HL-60 (cell line): ENCODE measurements at regions not wholly inside any gene's neighbourhood (a gene's known extent, or its start where the extent isn't known, plus 50 kb on each side); places are given as distances from the start of the nearest gene placed in this dataset.

ENCODE experiments used
- DNase-seq, 2 experiments: peaks; one replicate each; pipeline ENCODE4 v3.0.0-alpha.2; 2010 to 2020; ENCODE audit warnings: low read depth in 1 of 2, low spot score in 1 of 2
- H3K27ac ChIP-seq: fragments of 250-450 bp; sonication (Bioruptor Pico); replicated peaks from 2 replicates; pipeline ENCODE4 v1.5.1; 2020; ENCODE audit warnings: mild to moderate bottlenecking, moderate library complexity
- H3K27me3 ChIP-seq: fragments of 250-450 bp; sonication (Bioruptor Pico); 2 replicates; pipeline ENCODE4 v1.5.1; 2021; ENCODE audit warnings: mild to moderate bottlenecking, moderate library complexity; ENCODE audit not compliant: insufficient read depth, poor library complexity, severe bottlenecking
- H3K4me3 ChIP-seq: replicated peaks from 2 replicates; pipeline ENCODE4 v1.5.1; 2011; ENCODE audit warnings: mild to moderate bottlenecking, control low read depth, low read length; ENCODE audit not compliant: insufficient read depth
- CTCF ChIP-seq: IDR thresholded peaks from one replicate; pipeline ENCODE4 v1.5.1; 2011; ENCODE audit warnings: low read length, control low read depth, inconsistent platforms; ENCODE audit not compliant: insufficient read depth
- GABPA ChIP-seq: IDR thresholded peaks from 2 replicates; pipeline ENCODE4 v1.6.1; 2012; ENCODE audit warnings: low read depth
- POLR2AphosphoS5 ChIP-seq: IDR thresholded peaks from 2 replicates; pipeline ENCODE4 v1.6.1; 2012; ENCODE audit warnings: low read depth
- REST ChIP-seq: IDR thresholded peaks from 2 replicates; pipeline ENCODE4 v1.6.1; 2012; ENCODE audit warnings: low read depth; ENCODE audit not compliant: insufficient replicate concordance
- SPI1 ChIP-seq: IDR thresholded peaks from 2 replicates; pipeline ENCODE4 v1.6.1; 2012; ENCODE audit warnings: low read depth, mild to moderate bottlenecking, borderline replicate concordance

- H3K27me3 ChIP-seq, result no peaks in the 10 kb centered on the region
- H3K27ac ChIP-seq, result no peak overlapping the region
- no peak overlapping the region for H3K4me3 ChIP-seq
- TF ChIP-seq SPI1, result no peak
- no peak for TF ChIP-seq CTCF
- TF ChIP-seq GABPA, result no peak
- TF ChIP-seq POLR2AphosphoS5, result no peak
- TF ChIP-seq REST, result no peak
- no peak for DNase-seq
Measured at GRCh38 chr12:76272287-76272686, 75.9 kb downstream of the BBS10 start.

- Histone ChIP-seq H3K27ac (no peak overlapping the region), H3K4me3 (no peak overlapping the region), H3K27me3 (no peaks in the 10 kb centered on the region)
- TF ChIP-seq GABPA (no peak), CTCF (no peak), REST (no peak), POLR2AphosphoS5 (no peak), SPI1 (no peak)
- DNase-seq, result no peak
Measured at GRCh38 chr12:76270657-76271358, 77.4 kb downstream of the BBS10 start.

GRCh38 chr12:76268267-76268666, 79.9 kb downstream of the BBS10 start:
- no peak for DNase-seq
- Histone ChIP-seq H3K27ac (no peak overlapping the region), H3K27me3 (no peaks in the 10 kb centered on the region), H3K4me3 (no peak overlapping the region)
- no peak for TF ChIP-seq CTCF
- no peak for TF ChIP-seq POLR2AphosphoS5
- no peak for TF ChIP-seq REST
- no peak for TF ChIP-seq SPI1
- no peak for TF ChIP-seq GABPA
